HG03432 (cell line): ENCODE measurements at regions not wholly inside any gene's neighbourhood (a gene's known extent, or its start where the extent isn't known, plus 50 kb on each side); places are given as distances from the start of the nearest gene placed in this dataset.
"Not testable (repeated sequence)": the region's sequence is repeated elsewhere in the genome, so short reads cannot be mapped to it uniquely, and the experiment has no call there.

Experiments used
- ATAC-seq: cut with Tn5 transposase; IDR thresholded peaks from one replicate; pipeline ENCODE4 v1.9.1; 2021; ENCODE audit warnings: mild to moderate bottlenecking, moderate library complexity; ENCODE audit not compliant: unreplicated experiment

GRCh38 chr14:98926146-98926545 is 345.9 kb downstream of the BCL11B start:
- no peak for ATAC-seq

- ATAC-seq, result no peak
These were observed 345.2 kb downstream of the BCL11B start for GRCh38 chr14:98926801-98927200.

- ATAC-seq, result no peak
These were observed 344.0 kb downstream of the BCL11B start for GRCh38 chr14:98927986-98928385.

GRCh38 chr14:98928418-98928817 is 343.6 kb downstream of the BCL11B start:
- no peak for ATAC-seq

- ATAC-seq, result no peak
These were observed 340.9 kb downstream of the BCL11B start for GRCh38 chr14:98931126-98931525.

- no peak for ATAC-seq
These were observed 340.1 kb downstream of the BCL11B start for GRCh38 chr14:98931911-98932310.

- ATAC-seq, result no peak
These were observed 339.3 kb downstream of the BCL11B start for GRCh38 chr14:98932431-98933325.

- not testable (repeated sequence) for ATAC-seq
These were observed 337.4 kb downstream of the BCL11B start for GRCh38 chr14:98934569-98934968.

GRCh38 chr14:98935921-98936320 is 336.1 kb downstream of the BCL11B start:
- no peak for ATAC-seq

GRCh38 chr14:98937021-98937420 is 335.0 kb downstream of the BCL11B start:
- ATAC-seq, result no peak

GRCh38 chr14:98937712-98938505 is 334.1 kb downstream of the BCL11B start:
- ATAC-seq, result no peak

GRCh38 chr14:98940693-98941437 is 331.1 kb downstream of the BCL11B start:
- no peak for ATAC-seq

- ATAC-seq, result no peak
These were observed 330.5 kb downstream of the BCL11B start for GRCh38 chr14:98941481-98941880.

- no peak for ATAC-seq
These were observed 328.1 kb downstream of the BCL11B start for GRCh38 chr14:98943907-98944306.

- no peak for ATAC-seq
These were observed 327.0 kb downstream of the BCL11B start for GRCh38 chr14:98944989-98945388.

GRCh38 chr14:98945611-98946570 is 326.1 kb downstream of the BCL11B start:
- ATAC-seq, result no peak

GRCh38 chr14:98946940-98947339 is 325.1 kb downstream of the BCL11B start:
- no peak for ATAC-seq

- ATAC-seq, result no peak
These were observed 323.9 kb downstream of the BCL11B start for GRCh38 chr14:98947911-98948595.

- no peak for ATAC-seq
These were observed 322.9 kb downstream of the BCL11B start for GRCh38 chr14:98949051-98949450.
